CD14-positive monocyte (primary cell): ENCODE measurements at regions not wholly inside any gene's neighbourhood (a gene's known extent, or its start where the extent isn't known, plus 50 kb on each side); places are given as distances from the start of the nearest gene placed in this dataset.

ENCODE experiments used
- DNase-seq, 3 donors: peaks; one replicate each; pipeline ENCODE4 v3.0.0-alpha.2; 2011 to 2022
- H2AFZ ChIP-seq: 2 replicates; pipeline ENCODE4 v1.6.0; 2012; ENCODE audit warnings: mild to moderate bottlenecking, low read depth, low read length, inconsistent platforms; ENCODE audit not compliant: insufficient read depth, poor library complexity, severe bottlenecking
- H3K27ac ChIP-seq, 2 donors: 1 replicate in 1 of 2; 2 replicates in 1 of 2; pipeline ENCODE4 v1.5.1; 2012 to 2013; ENCODE audit warnings: low read length in 2 of 2, control low read depth in 1 of 2, inconsistent platforms in 1 of 2, low read depth in 1 of 2, mild to moderate bottlenecking in 1 of 2
- H3K27me3 ChIP-seq, 2 donors: one replicate each; pipeline versions ENCODE4 v1.6.0 to v1.6.1; 2011 to 2013; ENCODE audit warnings: low read length in 2 of 2; ENCODE audit not compliant: control insufficient read depth in 2 of 2, insufficient read depth in 2 of 2
- H3K36me3 ChIP-seq, 2 donors: replicated peaks in 1 of 2; 1 replicate in 1 of 2; 2 replicates in 1 of 2; pipeline versions ENCODE4 v1.5.1 to v1.6.1; 2012 to 2013; ENCODE audit warnings: low read length in 2 of 2, control low read depth in 1 of 2, inconsistent platforms in 1 of 2, mild to moderate bottlenecking in 1 of 2; ENCODE audit not compliant: insufficient read depth in 2 of 2, control insufficient read depth in 1 of 2
- H3K4me1 ChIP-seq, 2 donors: 1 replicate in 1 of 2; 2 replicates in 1 of 2; pipeline versions ENCODE4 v1.5.1 to v1.6.1; 2012 to 2013; ENCODE audit warnings: low read length in 2 of 2, control low read depth in 1 of 2, inconsistent platforms in 1 of 2, mild to moderate bottlenecking in 1 of 2, moderate library complexity in 1 of 2; ENCODE audit not compliant: insufficient read depth in 2 of 2, control insufficient read depth in 1 of 2
- H3K4me2 ChIP-seq: replicated peaks from 2 replicates; pipeline ENCODE3; 2012; ENCODE audit warnings: low read length, moderate library complexity, mild to moderate bottlenecking; ENCODE audit not compliant: poor library complexity, severe bottlenecking; ENCODE audit errors: extremely low read depth
- H3K4me3 ChIP-seq, 3 experiments: fragments of 200-600 bp in 1 of 3; sonication (generic) in 1 of 3; replicated peaks in 1 of 3; 1 replicate in 2 of 3; 2 replicates in 1 of 3; pipeline ENCODE4 v1.5.1; 2011 to 2013; ENCODE audit warnings: low read length in 3 of 3, mild to moderate bottlenecking in 3 of 3, control low read depth in 2 of 3, low read depth in 2 of 3, inconsistent platforms in 1 of 3, moderate library complexity in 1 of 3
- H3K79me2 ChIP-seq: 2 replicates; pipeline ENCODE4 v1.6.0; 2012; ENCODE audit warnings: mild to moderate bottlenecking, control low read depth, inconsistent platforms, low read length, moderate library complexity; ENCODE audit not compliant: insufficient read depth
- H3K9ac ChIP-seq: 2 replicates; pipeline ENCODE4 v1.6.0; 2017; ENCODE audit warnings: low read length, mild to moderate bottlenecking; ENCODE audit not compliant: insufficient read depth, poor library complexity, severe bottlenecking
- H3K9me3 ChIP-seq, 2 donors: replicated peaks in 1 of 2; 1 replicate in 1 of 2; 2 replicates in 1 of 2; pipeline versions ENCODE4 v1.5.1 to v1.6.1; 2012 to 2013; ENCODE audit warnings: low read length in 2 of 2, control low read depth in 1 of 2; ENCODE audit not compliant: control insufficient read depth in 1 of 2, insufficient read depth in 1 of 2
- H4K20me1 ChIP-seq: 2 replicates; pipeline ENCODE4 v1.6.0; 2012; ENCODE audit warnings: mild to moderate bottlenecking, low read length, control low read depth, moderate library complexity; ENCODE audit not compliant: insufficient read depth
- H3K27ac Mint-ChIP-seq, 7 donors: one replicate each; pipeline ENCODE4 v1.8.0; 2020; ENCODE audit warnings: mild to moderate bottlenecking in 7 of 7, mixed read lengths in 7 of 7, moderate library complexity in 6 of 7, inconsistent platforms in 2 of 7
- H3K27me3 Mint-ChIP-seq, 3 donors: one replicate each; pipeline ENCODE4 v1.8.0; 2021 to 2022; ENCODE audit warnings: low read depth in 3 of 3, mild to moderate bottlenecking in 3 of 3, mixed read lengths in 3 of 3, moderate library complexity in 3 of 3, inconsistent platforms in 1 of 3
- H3K36me3 Mint-ChIP-seq, 2 donors: one replicate each; pipeline ENCODE4 v1.8.0; 2020; ENCODE audit warnings: mixed read lengths in 2 of 2, inconsistent platforms in 1 of 2, mild to moderate bottlenecking in 1 of 2
- H3K4me1 Mint-ChIP-seq: one replicate; pipeline ENCODE4 v1.8.0; 2020; ENCODE audit warnings: mild to moderate bottlenecking, mixed read lengths
- H3K4me3 Mint-ChIP-seq, 2 donors: one replicate each; pipeline ENCODE4 v1.8.0; 2020; ENCODE audit warnings: mild to moderate bottlenecking in 2 of 2, mixed read lengths in 2 of 2, moderate library complexity in 1 of 2
- H3K9me3 Mint-ChIP-seq, 7 donors: one replicate each; pipeline ENCODE4 v1.8.0; 2020 to 2022; ENCODE audit warnings: mixed read lengths in 7 of 7, mild to moderate bottlenecking in 6 of 7, moderate library complexity in 6 of 7, inconsistent platforms in 2 of 7
- intact Hi-C, 2 donors: fragments of 100-400 bp; cut with micrococcal nuclease; formaldehyde crosslinking; loops; one replicate each; pipeline versions ENCODE4 v1.15.0 to v1.15.1; 2023
- TF ChIP-seq, protein P1 (sequence below): fragments of 200-600 bp; IDR thresholded peaks from one replicate; pipeline ENCODE4 v1.8.0; 2022; ENCODE audit warnings: antibody characterized with exemption, mild to moderate bottlenecking

- DNase-seq: no peak
- Histone ChIP-seq H2AFZ (no peak overlapping the region), H3K79me2 (no peaks in the 10 kb centered on the region), H3K4me3 (no peak overlapping the region), H4K20me1 (no peaks in the 10 kb centered on the region), H3K36me3 (no peaks in the 10 kb centered on the region), H3K4me1 (no peaks in the 10 kb centered on the region), H3K9me3 (peaks cover 0 to 5% of the 10 kb centered on the region in 2 donors), H3K27ac (no peak overlapping the region), H3K9ac (no peak overlapping the region), H3K4me2 (no peak overlapping the region), H3K27me3 (no peaks in the 10 kb centered on the region)
- intact Hi-C loops: no loop called here
- H3K27ac Mint-ChIP-seq: no peak overlapping the region
- peaks cover 0 to 2% (median 0%) of the 10 kb centered on the region in 3 donors for H3K27me3 Mint-ChIP-seq
- TF ChIP-seq, protein P1, sequence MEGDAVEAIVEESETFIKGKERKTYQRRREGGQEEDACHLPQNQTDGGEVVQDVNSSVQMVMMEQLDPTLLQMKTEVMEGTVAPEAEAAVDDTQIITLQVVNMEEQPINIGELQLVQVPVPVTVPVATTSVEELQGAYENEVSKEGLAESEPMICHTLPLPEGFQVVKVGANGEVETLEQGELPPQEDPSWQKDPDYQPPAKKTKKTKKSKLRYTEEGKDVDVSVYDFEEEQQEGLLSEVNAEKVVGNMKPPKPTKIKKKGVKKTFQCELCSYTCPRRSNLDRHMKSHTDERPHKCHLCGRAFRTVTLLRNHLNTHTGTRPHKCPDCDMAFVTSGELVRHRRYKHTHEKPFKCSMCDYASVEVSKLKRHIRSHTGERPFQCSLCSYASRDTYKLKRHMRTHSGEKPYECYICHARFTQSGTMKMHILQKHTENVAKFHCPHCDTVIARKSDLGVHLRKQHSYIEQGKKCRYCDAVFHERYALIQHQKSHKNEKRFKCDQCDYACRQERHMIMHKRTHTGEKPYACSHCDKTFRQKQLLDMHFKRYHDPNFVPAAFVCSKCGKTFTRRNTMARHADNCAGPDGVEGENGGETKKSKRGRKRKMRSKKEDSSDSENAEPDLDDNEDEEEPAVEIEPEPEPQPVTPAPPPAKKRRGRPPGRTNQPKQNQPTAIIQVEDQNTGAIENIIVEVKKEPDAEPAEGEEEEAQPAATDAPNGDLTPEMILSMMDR: no peak
- H3K4me3 Mint-ChIP-seq: no peak overlapping the region
- H3K4me1 Mint-ChIP-seq: no peaks in the 10 kb centered on the region
- peaks cover 0 to 4% (median 2%) of the 10 kb centered on the region in 7 donors for H3K9me3 Mint-ChIP-seq
- no peaks in the 10 kb centered on the region for H3K36me3 Mint-ChIP-seq
These were observed 1743.9 kb downstream of the RPA4 start for GRCh38 chrX:98627645-98628044.

GRCh38 chrX:98637451-98637850 is 1753.7 kb downstream of the RPA4 start:
- no peak for DNase-seq
- Mint-ChIP-seq H3K9me3 (peaks cover 0 to 5% (median 2%) of the 10 kb centered on the region in 7 donors), H3K36me3 (no peaks in the 10 kb centered on the region), H3K27ac (no peak overlapping the region), H3K4me1 (no peaks in the 10 kb centered on the region), H3K4me3 (no peak overlapping the region), H3K27me3 (peaks cover 0 to 2% (median 0%) of the 10 kb centered on the region in 3 donors)
- no peak overlapping the region for H3K4me2 ChIP-seq
- H2AFZ ChIP-seq: no peak overlapping the region
- H3K36me3 ChIP-seq: no peaks in the 10 kb centered on the region
- H3K9me3 ChIP-seq: peaks cover 0 to under 1% of the 10 kb centered on the region in 2 donors
- no peaks in the 10 kb centered on the region for H4K20me1 ChIP-seq
- no peak overlapping the region for H3K4me3 ChIP-seq
- H3K79me2 ChIP-seq: no peaks in the 10 kb centered on the region
- no peaks in the 10 kb centered on the region for H3K27me3 ChIP-seq
- TF ChIP-seq, protein P1: no peak
- H3K27ac ChIP-seq: no peak overlapping the region
- H3K9ac ChIP-seq: no peak overlapping the region
- intact Hi-C loops: no loop called here
- no peaks in the 10 kb centered on the region for H3K4me1 ChIP-seq
